SK-N-SH treated with all-trans-retinoic acid at 6 μM for 48 hours (cell line): ENCODE measurements at regions not wholly inside any gene's neighbourhood (a gene's known extent, or its start where the extent isn't known, plus 50 kb on each side); places are given as distances from the start of the nearest gene placed in this dataset.

ENCODE experiments used
- ATAC-seq: fragments of 200-7000 bp; cut with Tn5 transposase; 3 replicates; pipeline ENCODE4 v1.9.1; 2020; ENCODE audit warnings: mild to moderate bottlenecking, moderate library complexity
- ARNTL ChIP-seq: fragments of 450-650 bp; formaldehyde crosslinking; IDR thresholded peaks from 2 replicates; pipeline ENCODE4 v1.5.0; 2020; ENCODE audit warnings: low read depth, mild to moderate bottlenecking, moderate library complexity, borderline replicate concordance
- BACH2 ChIP-seq: fragments of 250-450 bp; sonication (Bioruptor Pico); IDR thresholded peaks from 2 replicates; pipeline ENCODE4 v1.9.0; 2021; ENCODE audit warnings: mild to moderate bottlenecking, borderline replicate concordance
- CSRNP3 ChIP-seq: fragments of 250-450 bp; sonication (Bioruptor Pico); IDR thresholded peaks from 2 replicates; pipeline ENCODE4 v1.5.1; 2021; ENCODE audit warnings: mild to moderate bottlenecking, moderate library complexity
- ESRRG ChIP-seq: fragments of 250-450 bp; sonication (Bioruptor Pico); IDR thresholded peaks from 2 replicates; pipeline ENCODE4 v1.6.1; 2021; ENCODE audit warnings: mild to moderate bottlenecking
- GLIS3 ChIP-seq: fragments of 250-450 bp; sonication (Bioruptor Pico); IDR thresholded peaks from 2 replicates; pipeline ENCODE4 v1.5.0; 2020; ENCODE audit warnings: mild to moderate bottlenecking, moderate library complexity
- ISL1 ChIP-seq: fragments of 250-450 bp; sonication (Bioruptor Pico); IDR thresholded peaks from 2 replicates; pipeline ENCODE4 v2.1.2; 2022; ENCODE audit warnings: mild to moderate bottlenecking, moderate library complexity
- OSR1 ChIP-seq: fragments of 250-450 bp; sonication (Bioruptor Pico); IDR thresholded peaks from 2 replicates; pipeline ENCODE4 v1.8.0; 2022; ENCODE audit warnings: moderate library complexity, mild to moderate bottlenecking, inconsistent platforms
- PATZ1 ChIP-seq: fragments of 250-450 bp; sonication (Bioruptor Pico); IDR thresholded peaks from 2 replicates; pipeline ENCODE4 v1.8.0; 2020; ENCODE audit warnings: mild to moderate bottlenecking, moderate library complexity, borderline replicate concordance
- POU6F1 ChIP-seq: fragments of 250-450 bp; sonication (Bioruptor Pico); IDR thresholded peaks from 2 replicates; pipeline ENCODE4 v1.8.0; 2021; ENCODE audit warnings: low read depth, mild to moderate bottlenecking, moderate library complexity, borderline replicate concordance
- PPARA ChIP-seq: fragments of 250-450 bp; sonication (Bioruptor Pico); IDR thresholded peaks from 2 replicates; pipeline ENCODE4 v1.5.0; 2020; ENCODE audit warnings: mild to moderate bottlenecking, borderline replicate concordance
- RARB ChIP-seq: fragments of 250-450 bp; sonication (Bioruptor Pico); IDR thresholded peaks from 2 replicates; pipeline ENCODE4 v1.8.0; 2021; ENCODE audit warnings: mild to moderate bottlenecking, moderate library complexity
- SNAI2 ChIP-seq: fragments of 250-450 bp; sonication (Bioruptor Pico); IDR thresholded peaks from 2 replicates; pipeline ENCODE4 v1.5.0; 2020; ENCODE audit warnings: mild to moderate bottlenecking, moderate library complexity
- TCF4 ChIP-seq: fragments of 250-450 bp; sonication (Bioruptor Pico); IDR thresholded peaks from 2 replicates; pipeline ENCODE4 v1.8.0; 2021; ENCODE audit warnings: mild to moderate bottlenecking, moderate library complexity, borderline replicate concordance
- TOX ChIP-seq: fragments of 250-450 bp; sonication (Bioruptor Pico); IDR thresholded peaks from 2 replicates; pipeline ENCODE4 v1.8.0; 2021; ENCODE audit warnings: mild to moderate bottlenecking, moderate library complexity, borderline replicate concordance
- TSHZ2 ChIP-seq: fragments of 250-450 bp; sonication (Bioruptor Pico); IDR thresholded peaks from 2 replicates; pipeline ENCODE4 v1.5.0; 2020; ENCODE audit warnings: mild to moderate bottlenecking, moderate library complexity
- ZC3H10 ChIP-seq: fragments of 250-450 bp; sonication (Bioruptor Pico); IDR thresholded peaks from 2 replicates; pipeline ENCODE4 v1.5.1; 2021; ENCODE audit warnings: mild to moderate bottlenecking, moderate library complexity
- ZFP3 ChIP-seq: fragments of 250-450 bp; sonication (Bioruptor Pico); IDR thresholded peaks from 2 replicates; pipeline ENCODE4 v1.5.0; 2020; ENCODE audit warnings: mild to moderate bottlenecking, moderate library complexity
- ZFP30 ChIP-seq: fragments of 450-650 bp; formaldehyde crosslinking; IDR thresholded peaks from 2 replicates; pipeline ENCODE4 v1.5.0; 2022; ENCODE audit warnings: mild to moderate bottlenecking, moderate library complexity
- ZNF565 ChIP-seq: fragments of 450-650 bp; formaldehyde crosslinking; conservative IDR thresholded peaks from 2 replicates; pipeline ENCODE4 v1.5.0; 2020; ENCODE audit warnings: low read depth, mild to moderate bottlenecking, moderate library complexity
- ZNF70 ChIP-seq: fragments of 450-650 bp; formaldehyde crosslinking; IDR thresholded peaks from 2 replicates; pipeline ENCODE4 v1.5.0; 2020; ENCODE audit warnings: mild to moderate bottlenecking, moderate library complexity
- ZNF8 ChIP-seq: fragments of 450-650 bp; formaldehyde crosslinking; IDR thresholded peaks from 2 replicates; pipeline ENCODE4 v1.5.0; 2020; ENCODE audit warnings: mild to moderate bottlenecking, moderate library complexity

DNA sequence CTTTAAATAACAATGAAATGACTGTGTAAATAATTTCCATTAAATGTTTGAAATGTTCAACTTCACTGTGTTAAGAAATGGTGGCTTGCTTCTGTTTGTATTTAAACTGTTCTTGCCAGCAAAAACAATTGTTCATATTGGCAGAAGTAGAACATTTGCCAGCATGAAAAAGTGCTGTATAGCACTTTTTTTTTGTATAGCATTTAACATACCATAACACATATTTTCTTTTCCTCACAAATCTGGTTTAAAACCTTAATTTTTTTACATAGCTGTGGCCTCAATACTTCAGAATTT, 94.1 kb downstream of the COX18 start:
- ATAC-seq, result peak; percentile 31
- TF ChIP-seq RARB (CRISPR knock-in tag), result no peak
- no peak for TF ChIP-seq ZFP3 (CRISPR knock-in tag)
- 0 out of 2 replicates have a peak, but pooled peaks have one; percentile 12 for TF ChIP-seq ISL1 (CRISPR knock-in tag)
- TF ChIP-seq, all 23 proteins: peak for 1

DNA sequence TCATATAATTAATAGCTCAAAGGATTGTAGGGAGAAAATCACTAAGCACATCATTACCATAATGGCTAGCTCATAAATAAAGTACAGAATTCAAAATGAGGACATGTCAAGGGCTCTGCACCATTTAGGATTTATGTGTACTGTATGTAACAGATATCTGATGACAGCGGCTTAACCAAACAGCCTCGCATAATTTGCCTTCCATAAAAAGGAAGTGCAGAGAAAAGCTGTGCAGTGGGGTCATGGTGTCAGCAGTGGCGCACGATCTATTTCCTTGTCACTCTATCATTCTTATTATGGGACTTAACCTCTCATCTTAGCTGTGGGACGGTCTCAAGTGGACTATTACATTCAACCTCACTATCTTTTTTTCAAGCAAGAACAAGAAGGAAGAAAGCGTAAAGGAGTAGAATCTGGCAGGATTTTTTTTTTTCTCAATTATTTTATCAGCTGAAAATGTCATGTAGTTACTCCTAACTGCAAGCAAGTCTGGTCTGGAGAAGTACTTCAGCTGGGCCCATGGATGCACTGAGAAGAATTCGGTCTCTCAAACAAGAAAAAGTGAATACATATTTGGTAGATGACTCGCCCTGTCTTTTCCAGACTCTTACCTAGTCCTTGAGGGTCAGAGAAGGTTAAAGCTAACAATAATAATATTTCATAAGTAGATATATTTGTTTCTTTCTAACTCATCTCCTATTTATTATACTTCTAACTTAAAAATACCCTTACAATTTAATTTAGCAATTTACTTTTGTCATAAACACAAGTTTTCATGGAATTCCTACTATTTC, 94.6 kb downstream of the COX18 start:
- peak; percentile 75 for ATAC-seq
- TF ChIP-seq ZNF70 (CRISPR knock-in tag), result no peak
- TF ChIP-seq RARB (CRISPR knock-in tag), result no peak
- TF ChIP-seq SNAI2, result no peak
- TF ChIP-seq ARNTL (CRISPR knock-in tag), result no peak
- no peak for TF ChIP-seq GLIS3 (CRISPR knock-in tag)
- no peak for TF ChIP-seq PPARA (CRISPR knock-in tag)
- no peak for TF ChIP-seq TOX
- TF ChIP-seq ZC3H10 (CRISPR knock-in tag), result no peak
- TF ChIP-seq PATZ1 (CRISPR knock-in tag), result no peak
- TF ChIP-seq ZNF565 (CRISPR knock-in tag), result no peak
- TF ChIP-seq CSRNP3 (CRISPR knock-in tag), result no peak
- no peak for TF ChIP-seq POU6F1 (CRISPR knock-in tag)
- no peak for TF ChIP-seq ZFP3 (CRISPR knock-in tag)
- no peak for TF ChIP-seq OSR1
- no peak for TF ChIP-seq BACH2 (CRISPR knock-in tag)
- TF ChIP-seq ESRRG (CRISPR knock-in tag), result no peak
- TF ChIP-seq ISL1 (CRISPR knock-in tag), result no peak
- no peak for TF ChIP-seq TSHZ2 (CRISPR knock-in tag)

DNA sequence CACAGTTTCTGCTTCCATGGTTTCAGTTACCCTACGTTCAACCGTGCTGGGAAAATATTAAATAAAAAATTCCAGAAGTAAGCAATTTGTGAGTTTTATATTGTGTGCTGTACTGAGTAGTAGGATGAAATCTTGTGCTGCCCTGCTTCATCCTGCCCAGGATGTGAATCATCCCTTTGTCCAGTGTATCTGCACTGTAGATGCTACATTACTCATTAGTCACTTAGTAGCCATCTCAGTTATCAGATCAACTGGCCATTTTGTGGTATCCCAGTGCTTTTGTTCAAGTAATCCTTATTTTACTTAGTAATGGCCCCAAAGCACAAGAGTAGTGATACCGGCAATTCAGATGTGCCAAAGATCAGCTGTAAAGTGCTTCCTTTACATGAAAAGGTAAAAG, 97.9 kb downstream of the COX18 start:
- TF ChIP-seq RARB (CRISPR knock-in tag) (no peak), ZFP3 (CRISPR knock-in tag) (peak; percentile 50; the same call in 1 of the 2 replicates), ISL1 (CRISPR knock-in tag) (peak; percentile 65)
- TF ChIP-seq, all 23 proteins: peak for 2
- peak; percentile 95 for ATAC-seq

DNA sequence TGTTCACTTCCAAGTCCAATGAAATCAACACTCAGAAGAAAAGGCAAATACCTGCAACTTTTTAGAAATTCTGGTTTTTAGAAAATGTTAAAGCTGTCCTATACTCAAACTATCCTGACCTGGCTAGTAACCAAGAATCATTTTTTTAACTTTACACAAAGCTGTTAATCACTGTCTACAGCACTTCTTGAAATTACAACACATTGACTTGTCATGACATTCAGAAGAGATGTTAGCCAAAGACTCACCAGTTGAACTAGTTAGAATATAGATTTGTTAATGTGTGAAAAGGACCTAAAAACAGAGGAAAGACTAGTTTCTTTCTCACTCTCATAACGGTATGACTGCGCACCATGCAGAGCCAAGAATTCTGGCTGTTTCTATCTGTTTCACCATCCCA, 98.8 kb downstream of the COX18 start:
- no peak for ATAC-seq
- TF ChIP-seq TCF4 (no peak), ZNF8 (CRISPR knock-in tag) (no peak), SNAI2 (no peak), ISL1 (CRISPR knock-in tag) (no peak), OSR1 (no peak), CSRNP3 (CRISPR knock-in tag) (no peak), BACH2 (CRISPR knock-in tag) (no peak), ZFP30 (CRISPR knock-in tag) (no peak), PPARA (CRISPR knock-in tag) (no peak), ZNF70 (CRISPR knock-in tag) (no peak), TOX (no peak), TSHZ2 (CRISPR knock-in tag) (no peak)
